HG03342 (cell line): ENCODE measurements at regions not wholly inside any gene's neighbourhood (a gene's known extent, or its start where the extent isn't known, plus 50 kb on each side); places are given as distances from the start of the nearest gene placed in this dataset.

Experiments used
- ATAC-seq: cut with Tn5 transposase; IDR thresholded peaks from one replicate; pipeline ENCODE4 v1.9.1; 2021; ENCODE audit warnings: mild to moderate bottlenecking, moderate library complexity; ENCODE audit not compliant: unreplicated experiment

- no peak for ATAC-seq
Observed at GRCh38 chr1:87165177-87165576, 163.5 kb upstream of the LMO4 start.

- ATAC-seq: no peak
Observed at GRCh38 chr1:87167157-87167789, 161.4 kb upstream of the LMO4 start.

- ATAC-seq: no peak
Observed at GRCh38 chr1:87167848-87168525, 160.7 kb upstream of the LMO4 start.

- no peak for ATAC-seq
Observed at GRCh38 chr1:87169263-87169910, 159.3 kb upstream of the LMO4 start.

- no peak for ATAC-seq
Observed at GRCh38 chr1:87170157-87170556, 158.5 kb upstream of the LMO4 start.

GRCh38 chr1:87170931-87171598 lies 157.6 kb upstream of the LMO4 start:
- ATAC-seq: no peak

- no peak for ATAC-seq
Observed at GRCh38 chr1:87173231-87173630, 155.4 kb upstream of the LMO4 start.

GRCh38 chr1:87174724-87175245 lies 153.9 kb upstream of the LMO4 start:
- ATAC-seq: no peak

GRCh38 chr1:87176087-87176486 lies 152.6 kb upstream of the LMO4 start:
- no peak for ATAC-seq

GRCh38 chr1:87176514-87176913 lies 152.2 kb upstream of the LMO4 start:
- no peak for ATAC-seq

GRCh38 chr1:87178441-87178840 lies 150.2 kb upstream of the LMO4 start:
- ATAC-seq: no peak

GRCh38 chr1:87179076-87179810 lies 149.4 kb upstream of the LMO4 start:
- no peak for ATAC-seq

GRCh38 chr1:87179851-87180519 lies 148.7 kb upstream of the LMO4 start:
- no peak for ATAC-seq

- no peak for ATAC-seq
Observed at GRCh38 chr1:87180682-87181081, 148.0 kb upstream of the LMO4 start.

- no peak for ATAC-seq
Observed at GRCh38 chr1:87182611-87183010, 146.1 kb upstream of the LMO4 start.

GRCh38 chr1:87185077-87185476 lies 143.6 kb upstream of the LMO4 start:
- ATAC-seq: no peak

- no peak for ATAC-seq
Observed at GRCh38 chr1:87186346-87186745, 142.3 kb upstream of the LMO4 start.

GRCh38 chr1:87188640-87189039 lies 140.0 kb upstream of the LMO4 start:
- ATAC-seq: no peak

- no peak for ATAC-seq
Observed at GRCh38 chr1:87190402-87190801, 138.3 kb upstream of the LMO4 start.

GRCh38 chr1:87191646-87192045 lies 137.0 kb upstream of the LMO4 start:
- no peak for ATAC-seq
